Fibroblast of skin of abdomen (primary cell): ENCODE measurements at regions not wholly inside any gene's neighbourhood (a gene's known extent, or its start where the extent isn't known, plus 50 kb on each side); places are given as distances from the start of the nearest gene placed in this dataset.
"Not testable (repeated sequence)": the region's sequence is repeated elsewhere in the genome, so short reads cannot be mapped to it uniquely, and the experiment has no call there.

Experiments used
- DNase-seq: peaks from one replicate; pipeline ENCODE4 v3.0.0-alpha.2; 2013

DNA sequence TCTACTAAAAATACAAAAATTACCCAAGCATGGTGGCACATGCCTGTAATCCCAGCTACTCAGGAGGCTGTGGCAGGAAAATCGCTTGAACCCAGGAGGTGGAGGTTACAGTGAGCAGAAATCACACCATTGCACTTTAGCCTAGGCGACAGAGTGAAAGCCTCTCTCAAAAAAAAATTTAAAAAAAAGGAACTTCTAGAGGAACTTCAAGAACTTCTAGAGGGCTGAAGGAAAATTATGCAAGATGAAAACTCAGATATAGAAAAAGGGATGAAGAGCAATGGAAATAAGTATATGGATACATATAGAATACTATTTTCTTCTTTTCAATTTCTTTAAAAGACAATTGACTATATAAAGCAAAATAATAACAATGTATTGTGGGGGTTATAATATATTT lies 51.2 kb upstream of the PRR5 start:
- no peak for DNase-seq

DNA sequence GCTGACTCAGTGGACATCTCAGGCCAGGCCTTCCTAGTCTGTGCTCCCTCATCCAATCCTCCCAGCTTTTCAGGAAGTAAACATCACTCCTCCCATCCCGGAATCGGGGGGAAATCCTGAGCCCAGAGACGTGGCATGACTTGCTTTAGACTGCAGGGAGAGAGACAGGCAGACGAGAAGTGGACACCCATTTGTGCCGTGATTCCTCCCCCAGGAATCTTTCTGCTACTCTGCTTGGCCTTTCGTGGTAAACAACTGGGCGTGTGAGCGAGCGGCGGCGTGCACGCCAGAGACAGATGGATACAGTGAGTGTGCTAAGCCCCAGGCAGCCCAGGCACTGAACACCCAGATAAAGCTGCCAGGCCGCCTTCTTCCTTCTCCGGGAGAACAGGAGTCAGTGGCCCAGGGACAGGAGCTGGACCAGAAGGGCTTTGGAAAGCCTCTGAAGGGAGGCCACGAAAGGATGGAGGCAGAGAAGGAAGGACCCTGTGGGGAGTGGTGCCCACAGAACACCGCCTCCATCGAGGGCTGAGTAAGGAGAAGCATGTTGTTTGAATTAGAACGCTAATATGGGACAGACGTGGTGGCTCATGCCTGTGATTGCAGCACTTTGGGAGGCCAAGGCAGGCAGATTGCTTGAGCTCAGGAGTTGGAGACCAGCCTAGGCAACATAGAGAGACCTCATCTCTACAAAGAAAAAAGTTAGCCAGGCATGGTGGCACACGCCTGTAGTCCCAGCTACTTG lies 53.0 kb upstream of the PRR5 start:
- DNase-seq, result peak; percentile 91

DNA sequence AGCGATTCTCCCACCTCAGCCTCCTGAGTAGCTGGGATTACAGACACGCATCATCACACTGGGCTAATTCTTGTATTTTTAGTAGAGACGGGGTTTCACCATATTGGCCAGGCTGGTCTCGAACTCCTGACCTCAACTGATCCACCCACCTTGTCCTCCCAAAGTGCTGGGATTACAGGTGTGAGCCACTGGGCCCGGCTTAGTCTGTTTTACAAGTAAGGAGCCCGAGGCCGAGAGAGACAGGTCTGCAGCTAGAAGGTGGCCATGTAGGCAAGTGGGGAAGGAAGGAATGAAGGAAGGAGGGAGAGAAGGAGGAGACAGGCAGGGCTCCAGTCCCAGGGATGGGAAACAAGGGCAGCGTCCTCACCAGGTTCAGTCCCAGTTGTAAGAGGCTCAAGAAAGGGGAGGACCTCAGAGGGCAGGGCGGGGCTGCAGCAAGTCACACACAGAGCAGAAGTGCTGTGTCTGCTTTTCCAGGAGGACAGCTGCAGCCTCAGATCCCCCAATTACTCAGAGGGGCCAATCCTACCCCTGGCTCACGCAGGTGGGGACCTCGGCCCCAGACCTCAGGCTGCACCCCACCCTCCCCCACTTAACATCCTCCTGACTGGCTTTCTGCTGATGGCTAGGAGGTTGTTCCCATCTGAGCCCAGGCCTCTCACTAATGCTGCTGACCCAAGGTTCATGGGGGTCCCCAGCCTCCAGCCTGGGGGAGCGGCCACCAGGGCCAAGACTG lies 53.8 kb upstream of the PRR5 start:
- DNase-seq, result peak; percentile 19

DNA sequence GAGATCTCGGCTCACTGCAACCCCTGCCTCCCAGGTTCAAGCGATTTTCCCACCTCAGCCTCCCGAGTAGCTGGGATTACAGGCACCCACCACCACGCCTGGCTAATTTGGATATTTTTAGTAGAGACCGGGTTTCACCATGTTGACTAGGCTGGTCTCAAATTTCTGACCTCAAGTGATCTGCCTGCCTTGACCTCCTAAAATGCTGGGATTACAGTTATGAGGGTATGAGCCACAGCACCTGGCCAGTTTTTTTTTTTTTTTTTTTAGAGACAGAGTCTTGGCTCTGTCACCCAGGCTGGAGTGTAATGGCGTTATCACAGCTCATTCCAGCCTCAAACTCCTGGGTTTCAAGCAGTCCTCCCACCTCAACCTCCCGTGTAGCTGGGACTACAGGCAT lies 54.9 kb upstream of the PRR5 start:
- DNase-seq, result no peak

- DNase-seq, result no peak
These were observed 55.3 kb upstream of the PRR5 start for GRCh38 chr22:44646668-44647067.

DNA sequence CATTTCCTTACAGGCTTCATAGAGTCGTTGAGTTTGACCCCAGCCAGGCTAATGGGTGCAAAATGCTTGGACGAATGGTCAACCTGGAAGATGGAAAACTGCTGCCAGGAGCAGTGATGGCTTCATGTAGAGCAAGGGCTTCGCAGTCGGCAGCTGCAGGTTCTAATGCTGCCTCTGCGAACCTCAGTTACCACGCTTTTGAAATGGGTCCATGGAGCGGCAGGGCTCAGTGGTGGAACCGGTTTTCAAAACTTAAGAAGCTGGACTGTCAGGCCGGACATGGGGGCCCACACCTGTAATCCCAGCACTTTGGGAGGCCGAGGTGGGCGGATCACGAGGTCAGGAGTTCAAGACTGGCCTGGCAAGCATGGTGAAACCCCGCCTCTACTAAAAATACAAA lies 55.9 kb upstream of the PRR5 start:
- no peak for DNase-seq

DNA sequence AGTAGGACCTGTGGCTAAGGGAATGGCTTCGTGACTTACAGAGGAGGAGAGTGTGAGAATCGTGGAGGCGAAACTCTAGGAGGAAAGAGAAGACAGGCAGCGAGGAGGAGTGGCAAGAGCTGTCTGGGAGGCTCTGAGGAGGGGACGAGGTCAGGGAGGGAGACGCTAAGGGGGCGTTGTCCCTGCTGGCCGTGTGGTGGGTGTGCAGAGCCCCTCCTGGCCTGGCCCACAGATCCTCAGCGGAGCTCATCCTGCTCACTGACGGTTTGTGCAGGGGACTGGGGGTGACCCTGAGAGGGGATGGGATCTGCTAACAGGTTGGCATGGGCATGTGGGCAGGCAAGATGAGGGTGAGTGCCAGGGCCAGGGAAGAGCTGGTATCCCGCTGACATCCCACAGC lies 56.5 kb upstream of the PRR5 start:
- no peak for DNase-seq

- no peak for DNase-seq
These were observed 56.9 kb upstream of the PRR5 start for GRCh38 chr22:44645083-44645482.

DNA sequence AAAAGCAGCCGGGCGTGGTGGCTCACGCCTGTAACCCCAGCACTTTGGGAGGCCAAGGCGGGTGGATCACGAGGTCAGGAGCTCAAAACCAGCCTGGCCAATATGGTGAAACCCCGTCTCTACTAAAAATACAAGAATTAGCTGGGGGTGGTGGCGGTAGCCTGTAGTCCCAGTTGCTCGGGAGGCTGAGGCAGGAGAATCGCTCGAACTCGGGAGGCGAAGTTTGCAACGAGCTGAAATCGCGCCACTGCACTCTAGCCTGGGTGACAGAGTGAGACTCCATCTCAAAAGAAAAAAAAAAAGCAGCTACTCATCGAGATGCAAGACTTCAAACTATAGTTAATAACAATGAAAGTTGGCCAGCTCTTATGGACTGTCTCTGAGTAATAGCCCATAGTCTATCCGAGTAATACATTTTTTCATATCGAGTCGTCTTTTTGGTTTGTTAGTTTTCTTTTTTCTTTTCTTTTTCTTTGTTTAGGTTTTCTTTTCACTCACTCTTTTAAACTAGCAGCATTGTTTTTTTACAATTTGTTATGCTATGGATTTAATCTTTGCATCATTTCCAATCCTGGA lies 58.4 kb upstream of the PRR5 start:
- DNase-seq, result peak; percentile 39

- DNase-seq, result no peak
These were observed 59.8 kb upstream of the PRR5 start for GRCh38 chr22:44642096-44642644.

DNA sequence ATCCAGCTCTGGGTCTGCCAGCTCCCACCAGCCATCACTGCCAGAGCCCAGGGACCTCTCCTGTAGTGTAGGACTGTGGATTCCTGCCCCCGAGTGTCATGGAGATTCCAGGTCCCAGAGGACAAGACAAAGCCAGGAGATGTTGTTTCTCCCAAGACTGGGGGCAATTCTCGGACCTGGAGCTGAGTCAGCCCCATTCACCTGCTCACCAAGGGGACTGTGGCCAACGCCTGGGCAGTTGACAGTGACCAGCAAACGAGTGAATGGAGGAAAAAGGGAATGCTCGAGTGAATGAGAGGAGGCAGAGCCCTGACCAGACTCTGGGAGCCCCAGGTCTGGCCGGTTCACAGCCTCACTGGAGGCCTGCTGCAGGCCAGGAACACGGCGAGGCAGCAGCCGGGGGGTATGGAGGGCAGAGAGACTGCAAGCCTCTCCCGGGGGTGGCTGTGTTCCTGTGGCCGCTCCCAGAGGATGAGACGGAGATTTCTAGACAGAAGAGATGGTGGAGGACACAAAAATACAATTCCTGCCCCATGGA lies 61.3 kb upstream of the PRR5 start:
- DNase-seq, result no peak

GRCh38 chr22:44639891-44640617 lies 62.0 kb upstream of the PRR5 start:
- no peak for DNase-seq

GRCh38 chr22:44638971-44639760 lies 62.8 kb upstream of the PRR5 start:
- peak; percentile 48 for DNase-seq

- DNase-seq, result not testable (repeated sequence)
These were observed 65.3 kb upstream of the PRR5 start for GRCh38 chr22:44636502-44637206.

DNA sequence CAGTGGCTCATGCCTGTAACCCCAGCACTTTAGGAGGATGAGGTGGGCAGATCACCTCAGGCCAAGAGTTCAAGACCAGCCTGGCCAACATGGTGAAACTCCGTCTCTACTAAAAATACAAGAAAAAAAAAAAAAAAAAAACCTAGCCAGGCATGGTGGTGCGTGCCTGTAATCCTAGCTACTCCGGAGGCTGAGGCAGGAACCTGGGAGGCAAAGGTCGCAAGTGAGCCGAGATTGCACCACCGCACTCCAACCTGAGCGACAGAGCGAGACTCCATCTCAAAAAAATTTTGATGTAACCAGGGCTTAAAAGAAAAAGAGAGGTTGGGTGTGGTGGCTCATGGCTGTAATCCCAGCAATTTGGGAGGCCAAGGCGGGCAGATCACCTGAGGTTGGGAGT lies 66.4 kb upstream of the PRR5 start:
- not testable (repeated sequence) for DNase-seq

- DNase-seq, result no peak
These were observed 67.3 kb upstream of the PRR5 start for GRCh38 chr22:44634426-44635321.

DNA sequence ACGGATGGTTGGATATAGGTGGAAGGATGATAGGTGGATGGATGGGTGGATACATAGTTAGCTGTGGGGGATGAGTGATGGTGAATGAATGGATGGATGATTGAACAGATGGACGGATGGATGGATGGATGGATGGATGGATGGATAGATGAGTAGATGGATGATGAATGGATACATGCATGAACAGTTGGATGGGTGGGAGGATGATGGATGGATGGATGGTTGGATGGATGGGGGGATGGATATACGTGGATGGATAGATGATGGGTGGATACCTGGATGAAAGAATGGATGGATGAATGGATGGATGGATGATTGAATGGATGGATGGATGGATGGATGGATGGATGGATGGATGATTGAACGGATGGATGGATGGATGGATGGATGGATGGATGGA lies 68.4 kb upstream of the PRR5 start:
- no peak for DNase-seq

DNA sequence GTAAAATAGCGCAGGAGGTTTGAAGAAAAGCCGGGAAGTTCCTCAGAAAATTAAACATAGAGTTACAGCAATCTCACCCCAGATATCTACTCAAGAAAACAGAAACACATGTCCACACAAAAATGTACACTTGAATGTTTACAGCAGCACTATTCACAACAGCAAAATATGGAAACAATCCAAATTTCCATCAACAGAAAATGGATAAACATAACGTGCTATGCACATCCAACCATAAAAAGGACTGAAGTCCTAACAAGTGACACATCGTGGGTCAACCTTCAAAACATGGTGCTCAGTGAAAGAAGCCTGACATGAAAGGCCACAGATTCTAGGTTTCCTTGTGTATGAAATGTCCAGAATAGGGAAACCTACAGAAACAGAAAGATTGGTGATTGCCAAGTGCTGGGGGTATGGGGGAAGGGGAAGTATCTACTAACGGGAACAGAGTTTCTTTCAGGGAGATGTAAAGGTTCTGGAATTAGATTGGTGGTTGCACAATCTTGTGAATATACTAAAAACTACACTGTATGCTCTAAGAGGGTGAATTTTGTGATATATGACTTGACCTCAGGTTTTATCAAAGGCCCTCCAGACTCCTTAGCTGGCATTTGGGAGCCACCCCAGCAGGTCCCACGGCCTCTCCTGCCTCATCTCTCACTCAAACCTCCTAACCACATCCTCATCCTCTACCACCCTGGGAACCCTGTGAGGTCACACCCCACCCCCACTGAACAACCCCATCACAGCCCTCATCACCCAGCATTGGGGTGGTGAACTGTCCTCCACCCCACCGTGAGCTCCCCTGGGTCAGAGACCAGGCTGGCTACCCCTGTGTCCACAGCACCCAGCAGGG lies 69.2 kb upstream of the PRR5 start:
- no peak for DNase-seq

GRCh38 chr22:44630826-44631225 lies 71.2 kb upstream of the PRR5 start:
- no peak for DNase-seq
